NOMO-1 treated with DMSO at 0.1 percent for 48 hours (cell line): ENCODE measurements at regions not wholly inside any gene's neighbourhood (a gene's known extent, or its start where the extent isn't known, plus 50 kb on each side); places are given as distances from the start of the nearest gene placed in this dataset.

ENCODE experiments used
- DNase-seq: peaks from one replicate; lab custom pipeline; 2025; ENCODE audit not compliant: unreplicated experiment; lab: John Stamatoyannopoulos, UW

GRCh38 chr2:46850742-46851141 is 64.9 kb downstream of the MCFD2 start:
- DNase-seq, result no peak

GRCh38 chr2:46849721-46850556 is 65.7 kb downstream of the MCFD2 start:
- no peak for DNase-seq

- DNase-seq, result no peak
Observed at GRCh38 chr2:46849046-46849715, 66.4 kb downstream of the MCFD2 start.

DNA sequence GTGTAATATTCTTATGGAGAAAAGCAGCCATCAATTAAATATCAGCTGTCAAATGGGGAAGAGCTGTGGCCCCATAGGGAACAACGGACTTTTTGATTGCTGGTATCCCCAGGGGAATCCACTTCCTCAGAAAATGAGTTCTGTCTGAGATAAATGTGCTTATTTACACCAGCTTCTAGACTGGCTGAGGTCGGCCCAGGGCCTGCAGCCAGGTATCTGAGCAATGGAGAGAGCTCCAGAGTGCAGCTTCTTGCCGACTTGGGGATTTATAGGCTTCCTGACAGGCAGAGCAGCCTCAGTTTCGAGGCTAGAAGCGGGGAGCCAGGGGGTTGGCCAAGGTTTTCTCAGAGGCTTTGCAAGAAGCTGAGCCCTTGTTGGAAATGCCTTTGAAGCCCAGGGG is 67.2 kb downstream of the MCFD2 start:
- peak; percentile 13 for DNase-seq

DNA sequence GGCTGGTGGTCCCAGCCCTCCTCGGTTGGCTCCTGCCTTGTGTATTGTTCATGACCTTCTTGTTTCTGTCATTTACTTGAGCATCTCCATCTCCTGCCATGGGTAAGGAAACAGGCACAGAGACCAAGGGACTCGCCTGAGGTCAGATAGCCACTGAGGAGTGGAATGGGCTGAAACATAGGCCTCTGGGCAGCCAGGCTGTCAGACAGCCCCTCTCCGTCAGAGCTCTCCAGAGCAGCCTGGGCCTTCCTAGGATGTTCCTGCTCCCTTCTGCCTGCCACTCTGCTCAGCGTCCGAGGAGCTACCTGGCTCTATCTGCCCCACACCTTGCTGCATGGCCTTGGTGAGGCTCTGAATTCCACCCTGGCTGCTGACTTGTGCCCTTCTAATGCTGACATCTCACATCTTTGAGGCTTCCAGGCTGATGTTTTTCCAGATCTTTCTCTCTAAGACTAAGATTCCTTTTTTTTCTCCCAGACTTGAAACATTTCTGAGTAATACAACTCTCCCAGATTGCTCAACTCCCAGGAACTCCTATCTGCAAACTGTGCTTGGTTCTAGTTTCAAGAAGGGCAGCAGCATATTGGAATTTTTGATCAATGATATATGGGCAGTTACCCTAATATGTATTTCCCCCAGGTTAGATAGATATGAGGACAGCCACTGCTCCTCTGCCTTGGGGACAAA is 67.7 kb downstream of the MCFD2 start:
- no peak for DNase-seq

DNA sequence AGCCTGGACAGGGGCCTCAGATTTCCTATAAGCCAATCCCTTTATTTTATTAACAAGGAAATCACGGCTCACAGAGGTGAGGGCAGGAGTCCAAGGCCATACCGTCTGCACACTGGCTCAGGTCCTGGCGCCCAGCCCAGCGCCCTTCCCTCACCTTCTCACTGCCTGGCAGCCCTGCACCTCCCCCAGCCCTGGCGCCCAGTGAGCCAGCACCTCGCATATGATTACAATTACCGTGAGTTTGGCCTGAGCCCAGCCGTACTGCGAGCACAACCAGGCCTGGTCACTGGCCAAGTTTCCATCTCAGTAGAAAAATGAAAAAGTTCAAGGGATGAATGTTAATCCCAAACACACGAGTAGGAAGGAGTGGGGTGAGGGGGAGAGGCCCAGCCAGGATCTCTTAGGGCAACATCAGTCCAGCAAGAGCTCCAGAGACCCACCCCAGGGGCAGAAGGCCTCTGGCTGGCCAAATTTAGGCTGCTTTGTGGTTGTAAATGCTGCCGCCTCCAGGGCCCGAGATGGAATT is 68.4 kb downstream of the MCFD2 start:
- DNase-seq, result no peak

DNA sequence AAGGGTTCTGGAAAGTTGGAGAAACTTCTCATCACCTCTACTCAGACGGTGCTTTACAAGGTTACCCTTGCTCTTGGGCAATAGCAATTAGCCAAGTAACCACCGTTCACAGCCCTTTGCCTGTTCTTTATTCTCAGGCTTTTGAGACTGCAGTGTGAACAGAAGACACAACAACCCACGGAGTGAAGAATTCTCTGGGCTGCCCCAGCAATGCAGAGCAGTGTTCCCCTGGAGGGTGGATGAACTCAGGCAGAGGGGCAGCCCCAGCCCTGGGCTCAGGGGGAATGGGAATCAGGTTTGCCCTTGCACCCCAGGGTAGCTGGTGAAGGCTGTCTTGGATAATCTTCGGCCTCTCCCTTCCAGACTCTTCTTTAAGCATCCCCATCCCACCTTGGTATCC is 69.1 kb downstream of the MCFD2 start:
- peak; percentile 48 for DNase-seq

DNA sequence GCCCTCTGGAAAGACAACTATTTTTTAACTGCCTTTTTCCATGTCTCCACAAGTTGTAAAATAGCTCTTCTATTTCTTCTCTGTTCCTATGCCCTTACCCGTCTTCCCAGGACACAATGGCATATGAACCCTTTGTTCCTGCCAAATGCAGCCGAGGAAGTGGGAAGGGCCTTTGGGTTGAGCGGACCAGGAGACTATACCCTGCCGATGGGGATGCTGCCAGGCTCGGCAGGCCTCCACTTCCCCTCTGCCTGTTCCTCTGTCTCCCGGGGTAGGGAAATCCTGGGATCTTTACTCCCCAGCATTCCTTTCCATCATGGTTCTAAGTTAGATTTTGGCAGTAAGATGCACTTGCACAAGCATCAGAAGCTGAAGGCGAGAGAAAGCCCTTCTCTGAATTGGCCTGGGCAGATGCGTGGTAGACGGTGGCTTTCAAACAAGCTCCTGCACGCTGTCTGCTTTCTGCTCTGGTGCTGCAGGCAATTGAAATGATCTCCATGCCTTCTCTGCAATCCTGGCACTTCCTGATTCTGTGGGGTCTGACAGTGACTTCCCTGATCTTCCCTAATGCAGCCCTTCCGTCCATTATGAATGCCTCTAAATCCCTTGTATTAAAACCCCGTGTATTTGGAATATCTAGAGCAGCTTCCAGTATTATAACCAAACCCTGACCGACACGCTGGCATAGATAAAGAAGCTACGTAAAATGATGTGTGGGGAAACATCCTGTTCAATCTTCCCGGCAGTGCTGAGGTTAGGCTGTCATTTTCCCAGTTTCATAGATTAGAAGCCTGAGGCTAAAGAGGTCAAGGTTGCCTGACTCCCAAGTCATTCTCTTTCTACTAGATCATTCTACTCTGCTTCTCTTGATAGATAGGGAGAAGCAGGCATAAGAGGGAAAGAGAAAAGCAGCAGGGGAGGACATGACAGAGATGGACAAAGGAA is 69.8 kb downstream of the MCFD2 start:
- no peak for DNase-seq

- DNase-seq, result no peak
Observed at GRCh38 chr2:46844443-46844842, 71.2 kb downstream of the MCFD2 start.

DNA sequence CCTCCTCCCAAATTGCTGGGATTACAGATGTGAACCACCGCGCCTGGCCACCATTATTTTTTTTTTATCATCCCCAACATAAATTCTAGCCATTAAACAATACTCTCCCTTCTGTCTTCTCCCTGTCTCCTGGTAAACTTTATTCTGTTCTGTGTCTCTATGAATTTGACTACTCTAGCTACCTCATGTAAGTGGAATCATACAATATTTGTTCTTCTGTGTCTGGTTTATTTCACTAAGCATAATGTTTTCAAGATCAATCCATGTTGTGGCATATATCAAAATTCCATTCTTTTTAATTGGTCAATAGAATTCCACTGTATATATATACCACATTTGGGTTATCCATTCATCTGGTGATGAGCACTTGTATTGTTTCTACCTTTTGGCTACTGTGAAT is 71.6 kb downstream of the MCFD2 start:
- DNase-seq, result no peak

GRCh38 chr2:46843316-46843715 is 72.3 kb downstream of the MCFD2 start:
- DNase-seq, result no peak

DNA sequence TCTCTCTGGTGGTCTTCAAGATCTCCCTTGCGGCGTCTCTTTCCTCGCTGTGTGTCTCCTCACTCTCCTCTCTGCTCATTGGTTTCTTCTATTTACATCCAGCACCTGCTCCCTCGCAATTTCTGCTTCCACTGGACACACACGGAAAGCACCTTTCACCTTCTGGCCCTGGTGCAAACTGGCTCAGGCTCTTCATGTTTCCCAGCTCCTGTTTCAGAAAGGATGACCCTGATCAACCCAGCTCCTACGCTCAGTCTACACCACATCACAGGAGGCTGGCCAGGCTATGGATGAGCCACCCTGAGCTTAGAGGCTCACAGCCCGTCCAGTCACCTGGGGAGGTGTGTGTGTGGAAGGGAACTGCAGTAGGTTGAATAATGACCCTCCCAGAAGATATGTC is 72.7 kb downstream of the MCFD2 start:
- no peak for DNase-seq

- DNase-seq, result peak; percentile 59
Observed at GRCh38 chr2:46841621-46842020, 74.0 kb downstream of the MCFD2 start.

- no peak for DNase-seq
Observed at GRCh38 chr2:46839045-46839444, 76.6 kb downstream of the MCFD2 start.

GRCh38 chr2:46837704-46838103 is 77.9 kb downstream of the MCFD2 start:
- DNase-seq, result no peak

GRCh38 chr2:46837112-46837454 is 78.5 kb downstream of the MCFD2 start:
- DNase-seq, result no peak

DNA sequence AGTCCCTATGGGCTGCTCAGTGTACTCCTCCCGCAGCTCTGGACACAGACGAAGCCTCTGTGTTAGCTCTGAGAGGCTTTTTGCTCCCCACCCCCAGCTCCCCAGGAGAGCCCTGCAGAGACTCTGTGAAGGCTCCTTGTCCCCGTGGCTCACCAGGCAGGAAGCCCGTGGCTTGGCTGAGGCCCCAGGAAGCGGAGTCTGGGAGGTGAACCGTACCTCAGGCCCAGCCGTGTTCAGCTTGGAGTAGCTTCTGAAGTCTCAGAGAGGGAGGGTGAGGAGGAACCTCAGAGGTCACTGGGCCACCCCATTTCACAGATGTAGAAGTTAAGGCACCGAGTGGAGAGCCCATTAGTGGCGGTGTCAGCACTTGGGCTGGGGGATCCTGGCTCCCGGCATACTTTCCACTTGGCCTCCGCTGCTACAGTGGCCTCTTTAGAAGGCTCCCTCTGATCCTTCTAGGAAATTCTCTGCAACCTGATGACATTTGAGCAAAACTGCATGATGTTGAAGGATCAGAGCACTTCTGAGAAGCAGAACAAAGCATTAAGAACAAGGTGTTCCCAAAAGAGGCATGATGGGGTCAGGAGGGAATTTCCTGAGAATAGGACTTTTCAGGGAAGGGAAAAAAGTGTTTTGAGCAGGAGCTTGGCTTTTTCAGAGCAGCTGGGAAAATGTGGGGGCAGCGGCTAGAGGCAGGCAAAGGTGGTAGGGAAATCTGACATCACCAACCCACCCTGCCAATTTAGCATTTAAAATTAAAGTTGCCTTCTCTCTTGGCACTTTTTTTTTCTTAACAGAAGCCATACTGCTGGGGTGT is 79.1 kb downstream of the MCFD2 start:
- DNase-seq, result no peak

GRCh38 chr2:46835520-46835919 is 80.1 kb downstream of the MCFD2 start:
- no peak for DNase-seq

DNA sequence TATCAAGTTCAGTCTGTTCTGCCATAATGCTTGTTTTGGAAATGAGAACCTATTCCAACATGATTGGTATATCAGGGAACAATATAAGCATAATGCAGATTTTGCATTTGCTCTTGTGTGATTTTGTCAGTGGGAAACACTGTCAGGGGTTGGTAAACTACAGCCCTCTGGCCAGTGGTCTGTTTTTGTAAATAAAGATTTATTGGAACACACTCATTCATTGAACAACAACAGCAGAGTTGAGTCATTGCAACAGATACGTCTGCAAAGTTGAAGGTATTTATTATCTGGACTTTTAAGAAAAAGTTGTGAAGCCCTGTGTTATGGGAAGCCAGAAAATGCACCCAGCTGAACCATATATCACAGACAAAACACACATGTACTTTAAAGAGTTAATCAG is 83.1 kb downstream of the MCFD2 start:
- DNase-seq, result no peak

GRCh38 chr2:46831869-46832265 is 83.7 kb downstream of the MCFD2 start:
- DNase-seq, result no peak
